ENCODE measurements at regions not wholly inside any gene's neighbourhood (a gene's known extent, or its start where the extent isn't known, plus 50 kb on each side); places are given as distances from the start of the nearest gene placed in this dataset.
"Not testable (repeated sequence)": the region's sequence is repeated elsewhere in the genome, so short reads cannot be mapped to it uniquely, and the experiment has no call there.

DNA sequence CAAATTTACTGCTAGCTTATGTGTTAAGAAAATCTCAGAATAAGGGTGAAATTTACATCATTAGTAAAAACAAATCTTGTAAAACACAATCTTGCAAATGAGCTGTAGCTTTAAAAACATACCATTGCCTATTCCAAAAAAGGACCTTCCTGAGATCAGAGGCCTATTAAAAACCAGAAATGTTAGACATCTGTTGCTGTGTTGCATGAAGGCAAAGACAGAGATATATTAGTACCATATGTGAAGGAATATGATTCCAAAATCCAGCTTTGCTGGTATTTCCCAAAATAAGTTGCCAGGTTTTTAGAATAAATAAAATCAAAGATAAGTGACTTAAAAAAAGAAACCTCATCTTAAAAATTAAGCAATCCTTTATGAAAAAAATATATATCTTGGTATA, 504.1 kb upstream of the CDIN1 start:
- no peak for DNase-seq (ENCODE audit: low spot score)

DNA sequence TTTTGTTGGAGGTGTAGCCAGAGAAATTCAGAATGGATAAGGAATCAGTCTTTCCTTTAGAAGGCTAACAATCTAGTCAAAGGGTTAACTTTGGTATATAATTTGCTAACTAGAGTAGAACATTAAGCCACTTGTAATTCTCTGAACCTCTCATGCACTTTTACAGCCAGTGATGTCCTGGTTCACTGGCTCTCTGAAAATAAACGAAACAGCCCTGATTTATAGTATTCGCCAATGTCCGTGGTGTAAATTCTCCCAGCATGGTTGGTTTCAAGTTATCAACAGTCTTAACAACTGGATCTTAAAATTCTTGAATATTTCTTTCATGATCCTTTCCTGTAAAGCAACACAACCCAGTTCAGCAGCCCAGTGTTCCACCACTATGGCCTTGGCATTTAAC, 500.4 kb upstream of the CDIN1 start:
- no peak for DNase-seq (ENCODE audit: low spot score)

DNA sequence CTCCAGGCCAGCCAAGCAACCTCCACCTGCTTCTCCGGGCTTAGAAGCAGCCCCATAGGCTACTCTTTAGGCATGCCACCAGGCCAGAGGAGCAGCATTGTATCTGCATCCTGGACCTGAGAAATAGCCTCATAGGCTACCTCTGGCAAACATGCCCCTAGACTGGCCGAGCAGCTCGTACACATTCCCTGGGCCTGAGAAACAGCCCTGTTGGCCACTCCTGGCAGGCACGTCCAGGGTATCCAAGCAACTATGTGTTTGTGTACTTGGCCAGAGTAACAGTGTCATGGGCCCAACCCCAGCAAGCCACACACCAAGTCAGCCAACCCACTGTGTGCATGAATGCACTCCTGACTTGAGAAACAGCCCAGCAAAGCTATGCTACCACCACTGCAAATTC, 498.7 kb upstream of the CDIN1 start:
- DNase-seq (ENCODE audit: low spot score) = no peak

DNA sequence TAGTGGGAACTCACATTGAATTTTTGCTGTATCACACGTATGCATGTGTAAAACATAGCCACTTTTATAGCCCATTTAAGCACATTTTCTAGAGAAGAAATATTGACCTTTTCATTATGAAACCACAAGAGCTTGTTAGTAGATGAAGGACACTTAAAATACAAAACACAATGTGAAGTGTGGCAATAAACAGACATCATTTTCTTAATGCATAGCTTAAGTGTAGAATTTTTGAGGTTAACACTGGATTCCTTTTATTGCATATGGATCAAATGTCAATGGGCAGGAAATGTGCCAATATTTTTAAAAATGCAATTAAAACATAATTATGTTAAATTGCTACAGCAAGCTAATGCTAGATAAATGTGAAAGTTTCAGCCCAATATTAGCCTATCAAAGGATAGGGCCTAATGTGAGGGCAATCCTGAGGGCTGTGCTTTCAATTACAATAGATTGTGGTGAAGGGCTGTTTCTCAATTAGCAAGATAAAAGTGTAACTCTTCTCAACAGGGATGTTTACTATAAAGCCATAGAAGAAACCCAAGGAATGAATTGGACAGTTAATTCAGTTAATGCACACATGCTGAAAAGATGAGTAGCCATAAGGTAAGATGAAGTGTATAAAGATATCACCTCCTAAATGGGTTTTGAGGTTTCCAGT, 489.0 kb upstream of the CDIN1 start:
- no peak for DNase-seq (ENCODE audit: low spot score)

DNA sequence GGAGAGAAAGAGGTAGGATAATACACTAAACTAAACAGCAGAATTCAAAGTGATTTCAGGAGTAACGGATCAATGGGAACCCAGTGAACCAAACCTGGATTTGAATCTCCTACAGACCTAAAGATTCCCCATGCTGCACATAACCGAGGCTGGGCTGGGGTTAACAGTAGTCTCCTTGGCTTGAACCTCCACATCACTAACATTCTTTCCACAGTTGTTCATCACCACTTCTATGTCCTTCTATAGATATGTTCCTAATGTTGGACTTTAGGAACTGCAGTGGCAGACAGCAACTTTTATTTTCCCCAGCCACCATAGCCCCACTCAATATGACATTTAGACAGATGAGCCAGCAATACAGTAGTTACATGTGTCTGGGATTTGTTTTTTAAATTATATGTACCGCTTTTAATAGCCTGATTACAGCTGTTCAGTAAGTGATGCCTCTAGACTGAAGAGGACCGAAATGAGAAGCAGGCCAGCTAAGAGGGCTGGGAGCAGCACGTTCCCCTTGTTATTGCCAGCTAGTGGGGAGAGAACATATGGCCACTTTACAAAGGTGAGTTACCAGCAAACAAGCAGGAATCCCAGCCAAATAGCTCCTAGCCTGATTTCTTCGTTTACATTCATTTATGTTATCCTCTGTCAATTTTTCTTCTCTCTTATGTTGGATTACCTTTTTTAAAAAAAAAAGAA, 472.6 kb upstream of the CDIN1 start:
- no peak for DNase-seq (ENCODE audit: low spot score)

DNA sequence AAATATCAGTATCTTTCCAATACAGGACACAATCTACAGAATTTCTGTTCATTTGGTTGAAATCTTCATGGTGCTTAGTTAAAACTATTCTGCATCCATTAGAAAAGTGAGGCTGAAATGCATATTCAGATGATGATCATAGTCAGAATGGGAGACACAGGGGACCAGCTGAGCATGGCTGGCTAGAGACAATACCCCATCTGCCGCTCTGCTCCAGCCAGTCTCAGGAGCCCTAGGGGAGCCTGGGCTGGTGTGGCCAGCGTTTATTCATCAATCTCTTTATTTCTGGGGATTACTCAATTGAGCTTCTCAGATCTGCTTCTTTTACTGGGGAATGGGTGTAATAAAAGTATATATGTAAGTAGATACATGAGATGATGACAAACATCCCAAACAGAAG, 470.9 kb upstream of the CDIN1 start:
- no peak for DNase-seq (ENCODE audit: low spot score)

DNA sequence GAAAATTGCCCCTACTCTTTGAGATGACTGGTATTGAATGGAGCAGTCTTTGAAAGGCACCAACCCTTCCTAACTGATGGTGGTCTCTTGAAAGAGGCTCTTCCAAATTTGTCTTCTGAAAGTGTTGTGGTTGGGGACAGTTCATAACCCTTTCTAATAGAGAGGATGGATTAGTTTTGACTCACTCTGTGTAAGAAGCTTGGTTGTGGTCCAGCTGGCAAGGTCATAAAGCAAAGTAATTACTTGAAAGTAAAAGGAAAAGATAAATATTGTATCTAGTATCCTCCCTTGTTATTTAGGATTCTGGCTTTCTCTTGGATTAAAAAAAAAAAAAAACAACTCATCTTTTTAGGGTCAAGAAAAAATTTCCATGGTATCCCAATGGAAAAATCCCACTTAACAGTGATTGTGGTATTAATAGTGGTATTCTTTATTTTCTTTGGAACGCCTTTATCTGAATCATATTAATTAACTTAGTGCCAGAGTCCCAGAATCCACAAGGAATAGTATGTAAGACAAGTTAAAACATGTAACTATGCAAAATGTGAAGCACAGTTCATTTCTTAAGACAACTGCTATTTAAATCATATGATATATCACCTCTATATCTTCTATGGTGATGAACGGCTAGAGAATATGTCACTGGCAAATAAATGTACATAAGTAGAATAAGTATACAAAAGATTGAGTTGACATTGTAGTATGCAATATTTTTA, 469.3 kb upstream of the CDIN1 start:
- no peak for DNase-seq (ENCODE audit: low spot score)

DNA sequence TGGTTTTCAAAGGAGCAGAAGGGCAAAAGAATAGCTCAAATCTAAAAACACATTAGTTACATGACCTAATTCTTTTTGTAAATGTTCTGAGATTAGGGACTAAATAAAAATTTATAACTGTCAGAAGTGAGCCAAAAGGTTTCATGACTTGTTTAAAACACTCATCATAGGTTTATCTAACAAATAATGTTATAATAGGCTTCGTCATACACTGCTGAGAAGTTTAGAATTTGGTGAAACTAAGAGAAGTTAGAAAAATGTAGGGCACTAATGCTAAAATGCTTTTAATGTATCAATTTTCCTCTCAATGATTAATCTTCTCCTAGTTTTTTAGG, 468.8 kb upstream of the CDIN1 start:
- no peak for DNase-seq (ENCODE audit: low spot score)

DNA sequence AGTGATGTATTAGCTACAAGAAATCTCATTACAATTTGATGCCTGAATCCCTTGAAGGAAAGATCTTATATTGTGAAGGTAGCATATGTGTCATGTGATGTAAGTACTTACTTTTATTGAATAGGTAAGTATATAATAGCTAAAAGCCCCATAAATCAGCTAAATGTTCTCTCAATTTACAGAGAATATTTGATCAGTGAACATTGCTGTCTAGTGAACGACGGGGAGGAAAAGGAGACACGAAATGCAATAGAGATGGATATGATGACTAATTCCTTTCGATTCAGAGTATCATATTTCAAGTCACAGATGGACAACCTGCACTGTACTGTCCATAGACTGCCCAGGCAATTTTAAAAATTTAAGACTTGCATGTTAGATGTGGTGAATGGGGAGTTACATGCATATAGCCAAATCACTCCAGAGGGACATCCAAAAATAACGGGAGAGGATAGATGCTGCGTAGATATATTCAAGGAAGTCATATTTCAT, 462.1 kb upstream of the CDIN1 start:
- DNase-seq (ENCODE audit: low spot score) = no peak

DNA sequence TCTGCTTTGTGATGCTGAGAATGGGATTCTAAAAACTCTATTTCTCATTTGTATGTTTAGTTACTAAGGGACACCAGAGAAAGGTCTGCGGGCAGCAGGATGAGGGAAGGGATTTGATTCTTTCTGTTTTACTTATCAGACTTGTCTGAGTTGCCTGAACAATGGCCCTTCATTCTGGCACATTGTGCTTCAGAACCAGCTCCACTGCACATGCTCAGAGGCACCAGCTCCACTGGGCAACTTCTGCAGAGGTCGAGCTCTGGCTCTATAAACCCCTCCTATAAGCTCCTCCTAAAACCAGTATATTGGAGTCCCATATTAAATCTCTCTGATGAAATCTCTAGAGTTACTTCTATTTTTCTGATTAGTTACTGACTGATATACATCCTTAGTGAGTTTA, 453.2 kb upstream of the CDIN1 start:
- DNase-seq (ENCODE audit: low spot score) = no peak

DNA sequence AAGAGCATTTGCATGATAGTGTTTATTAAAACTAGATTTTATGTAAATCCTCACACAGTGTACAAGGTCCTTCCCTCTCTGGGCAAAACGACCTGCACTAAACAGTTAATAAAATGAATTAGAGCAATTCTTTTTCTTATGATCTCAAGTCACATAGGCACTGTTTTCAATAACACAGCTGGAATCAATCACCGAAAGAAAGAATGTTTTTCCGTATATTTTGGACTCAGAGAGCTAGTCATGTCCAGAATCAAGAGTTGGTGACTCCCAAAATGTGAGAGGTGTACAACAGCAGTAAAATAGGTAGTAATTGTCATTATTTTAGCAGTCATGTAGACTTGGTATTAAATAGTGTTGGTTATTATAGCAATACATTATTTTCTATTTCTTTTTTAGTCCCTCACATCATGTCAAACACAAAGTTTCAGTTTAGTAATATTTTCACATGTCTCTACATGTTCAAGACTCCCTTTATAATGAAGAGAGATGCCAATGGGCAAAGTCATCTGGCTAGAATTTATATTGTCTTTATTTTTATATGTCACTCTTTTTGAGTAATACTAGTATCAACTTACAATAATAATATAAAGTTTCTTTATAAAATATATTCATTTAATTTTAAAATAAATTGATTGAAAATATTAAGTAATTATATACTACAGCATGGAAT, 448.6 kb upstream of the CDIN1 start:
- no peak for DNase-seq (ENCODE audit: low spot score)

DNA sequence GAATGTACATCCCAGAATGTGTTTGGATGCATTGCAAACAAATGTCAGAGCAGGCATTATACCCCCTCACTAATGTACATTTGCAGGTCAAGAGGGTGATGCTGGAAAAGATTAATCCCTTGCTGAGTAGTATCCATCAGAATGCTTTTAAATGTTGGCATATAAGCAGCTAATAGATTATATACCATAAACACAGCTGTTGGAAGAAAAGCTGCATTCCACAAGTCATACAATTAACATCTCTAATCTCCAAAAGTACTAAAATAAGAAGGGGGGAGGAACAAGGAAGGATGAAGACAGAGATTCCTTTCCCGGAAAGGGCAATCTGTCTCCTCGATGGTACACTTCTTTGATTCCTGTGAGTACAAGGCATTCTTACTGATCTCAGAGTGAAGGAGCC, 445.7 kb upstream of the CDIN1 start:
- DNase-seq (ENCODE audit: low spot score) = no peak

DNA sequence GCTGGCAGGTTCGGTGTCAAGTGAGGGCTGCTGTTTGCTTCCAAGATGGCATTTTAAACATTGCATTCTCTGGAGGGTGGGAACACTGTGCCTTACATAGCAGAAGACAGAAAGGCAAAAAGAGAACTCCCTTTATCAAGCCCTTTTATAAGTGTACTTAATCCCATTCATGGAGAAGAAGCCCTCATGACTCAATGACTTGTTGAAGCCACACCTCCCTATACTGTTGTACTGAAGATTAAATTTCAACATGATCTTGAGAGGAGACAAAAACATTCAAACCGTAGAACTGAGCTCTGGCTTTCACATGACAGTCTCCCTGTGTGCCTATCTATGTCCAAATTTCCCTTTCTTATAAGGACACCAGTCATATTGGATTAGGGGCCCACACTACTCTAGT, 443.4 kb upstream of the CDIN1 start:
- DNase-seq (ENCODE audit: low spot score) = no peak

DNA sequence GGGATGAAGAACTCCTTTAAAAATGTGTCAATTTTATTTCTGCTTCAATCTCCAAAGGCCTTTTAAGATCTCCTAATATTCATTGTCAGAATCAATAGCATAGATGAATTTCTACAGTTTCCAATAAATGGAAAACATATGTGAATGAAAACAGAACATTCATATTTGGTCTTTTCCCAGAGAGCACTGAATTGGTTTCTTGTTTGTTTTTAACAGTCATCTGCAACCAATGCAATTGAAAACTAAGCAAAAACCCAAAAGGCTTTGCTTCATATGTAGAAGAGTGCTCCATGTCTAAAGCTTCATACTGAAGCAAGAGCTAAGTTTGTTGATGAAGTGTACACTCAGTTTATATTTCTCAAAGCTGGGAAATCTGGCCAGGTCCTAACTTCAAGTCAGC, 426.5 kb upstream of the CDIN1 start:
- no peak for DNase-seq (ENCODE audit: low spot score)

DNA sequence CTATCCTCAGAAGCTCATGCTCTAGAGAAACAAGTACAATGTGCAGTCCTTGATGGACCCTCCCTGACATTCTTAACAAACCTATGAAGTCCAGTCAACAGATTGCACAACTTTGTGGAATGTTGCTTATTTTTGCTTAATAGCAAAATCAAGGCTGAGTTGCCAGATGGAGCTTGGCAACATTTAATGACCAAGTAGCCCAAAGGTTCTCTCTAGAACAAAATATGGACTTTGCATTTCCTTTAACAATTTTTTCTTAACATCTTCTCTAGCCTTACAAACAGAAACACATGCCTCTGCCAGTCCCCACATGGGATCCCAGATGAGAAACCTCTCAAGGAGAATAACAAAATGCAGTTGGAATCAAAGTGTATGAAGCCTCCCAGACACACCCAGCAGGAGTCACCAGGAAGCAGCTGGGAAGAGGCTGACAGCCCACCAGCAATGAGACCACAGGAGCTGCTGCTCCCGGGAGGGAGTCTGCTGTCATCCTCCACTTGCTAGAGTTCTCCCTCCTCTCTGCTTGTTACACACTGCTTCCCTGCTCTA, 422.5 kb upstream of the CDIN1 start:
- DNase-seq (ENCODE audit: low spot score) = no peak

DNA sequence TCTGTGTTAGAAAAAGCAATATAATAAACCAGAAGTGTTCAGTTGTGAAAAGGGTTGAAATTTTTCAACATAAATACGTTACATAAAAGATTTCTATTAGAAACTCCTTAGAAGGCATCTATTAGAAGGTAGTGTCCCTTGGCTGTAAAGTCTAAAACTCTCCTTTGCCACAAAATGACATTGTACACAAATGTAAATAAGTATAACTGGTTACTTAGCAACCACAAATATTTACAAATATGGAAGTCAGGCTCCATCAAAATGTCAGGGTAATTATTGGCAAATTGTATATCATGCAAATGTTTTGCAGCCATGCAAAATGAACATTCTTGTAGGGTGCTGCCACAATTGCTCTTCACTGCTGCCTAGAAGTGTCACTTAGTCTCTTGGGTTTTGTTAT, 419.1 kb upstream of the CDIN1 start:
- DNase-seq (ENCODE audit: low spot score) = no peak

DNA sequence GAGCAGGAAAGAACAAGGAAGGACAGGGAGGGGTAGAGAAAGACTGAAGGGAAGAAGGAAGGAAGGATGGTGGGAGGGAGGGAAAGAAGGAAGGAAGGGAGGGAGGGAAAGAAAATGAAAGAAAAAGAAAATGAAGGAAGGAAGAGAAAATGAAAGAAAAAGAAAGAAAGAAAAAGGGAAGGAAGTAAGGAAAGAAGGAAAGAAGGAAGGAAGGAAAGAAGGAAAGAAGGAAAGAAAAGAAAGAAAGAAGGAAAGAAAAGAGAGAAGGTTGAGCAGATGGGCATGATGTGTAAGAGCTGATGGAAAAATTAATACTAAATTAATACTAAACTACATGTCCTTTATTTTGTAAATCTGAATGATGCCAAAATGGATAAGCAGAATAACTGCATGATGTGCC, 418.3 kb upstream of the CDIN1 start:
- DNase-seq (ENCODE audit: low spot score) = no peak

DNA sequence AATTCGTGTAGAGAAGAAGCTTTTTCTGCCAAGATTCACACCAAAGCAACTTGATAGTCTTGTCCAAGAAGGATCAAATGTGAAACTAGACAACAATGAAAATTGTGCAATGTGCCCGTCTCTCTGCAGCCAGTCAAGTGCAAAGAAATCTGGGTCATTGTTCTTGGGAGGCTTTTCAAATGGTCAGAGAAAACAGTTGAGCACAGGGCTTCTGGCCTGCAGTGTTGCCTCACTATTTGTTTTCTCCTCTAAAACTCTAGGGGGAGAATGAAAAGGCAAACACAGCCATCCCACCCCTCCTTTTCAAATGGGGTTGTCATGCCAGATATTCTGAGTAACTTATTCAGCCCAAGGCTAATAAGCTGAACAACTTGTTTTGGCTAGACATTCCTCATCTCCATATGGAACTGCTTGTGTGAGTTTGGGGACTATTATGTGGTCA, 417.6 kb upstream of the CDIN1 start:
- DNase-seq (ENCODE audit: low spot score) = no peak

DNA sequence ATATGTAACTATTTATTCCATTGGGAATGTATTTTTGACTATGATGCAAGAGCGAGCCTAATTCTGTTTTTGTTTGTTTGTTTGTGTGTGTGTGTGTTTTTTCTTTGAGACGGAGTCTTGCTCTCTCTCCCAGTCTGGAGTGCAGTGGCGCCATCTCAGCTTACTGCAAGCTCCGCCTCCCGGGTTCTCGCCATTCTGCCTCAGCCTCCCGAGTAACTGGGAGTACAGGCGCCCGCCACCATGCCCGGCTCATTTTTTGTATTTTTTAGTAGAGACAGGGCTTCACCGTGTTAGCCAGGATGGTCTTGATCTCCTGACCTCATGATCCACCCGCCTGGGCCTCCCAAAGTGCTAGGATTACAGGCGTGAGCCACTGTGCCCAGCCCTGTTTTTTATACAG, 415.4 kb upstream of the CDIN1 start:
- DNase-seq (ENCODE audit: low spot score) = not testable (repeated sequence)

DNA sequence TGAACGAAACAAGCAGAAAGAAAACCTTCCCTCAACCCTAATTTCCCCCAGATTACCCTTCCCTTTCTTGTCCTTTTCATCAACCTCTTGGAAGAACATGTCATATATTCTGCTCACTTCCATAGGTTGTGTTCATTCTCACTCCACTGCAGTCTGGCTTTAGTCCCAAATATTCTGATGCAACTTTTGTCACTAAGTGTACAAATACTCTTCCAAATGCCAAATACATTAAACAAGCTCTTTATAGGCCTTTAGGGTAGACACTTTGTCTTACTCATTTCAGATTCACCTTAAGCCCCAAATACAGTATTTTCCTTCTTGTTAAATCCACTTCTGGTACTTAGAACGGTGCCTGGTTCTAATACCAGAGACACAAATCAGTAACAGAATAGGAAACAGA, 406.5 kb upstream of the CDIN1 start:
- DNase-seq (ENCODE audit: low spot score) = no peak

DNA sequence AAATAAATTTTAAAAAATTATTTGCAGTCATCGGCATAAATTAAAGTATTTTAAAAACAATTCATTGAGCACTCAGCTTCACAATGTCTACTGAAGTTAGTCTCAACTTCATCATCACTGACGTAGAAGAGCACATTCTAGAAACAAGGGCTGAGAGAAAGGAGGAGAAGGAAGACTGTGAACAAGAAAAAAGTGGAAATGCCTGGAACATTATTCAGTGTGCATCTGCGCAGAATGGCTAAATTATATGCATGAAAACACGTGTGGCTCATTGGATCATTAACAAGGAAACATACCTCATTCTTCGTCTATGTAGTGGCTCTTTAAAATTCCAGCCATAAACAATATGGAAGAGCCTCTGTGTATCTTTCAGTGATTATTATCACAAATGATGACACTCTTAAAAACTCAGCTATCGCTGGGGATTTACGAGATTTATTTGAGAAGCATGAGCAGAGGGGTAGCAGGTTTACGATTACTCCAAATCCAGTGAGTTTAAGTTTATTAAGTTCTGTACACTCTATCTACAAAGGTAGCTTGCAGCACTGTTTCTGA, 404.2 kb upstream of the CDIN1 start:
- no peak for DNase-seq (ENCODE audit: low spot score)

DNA sequence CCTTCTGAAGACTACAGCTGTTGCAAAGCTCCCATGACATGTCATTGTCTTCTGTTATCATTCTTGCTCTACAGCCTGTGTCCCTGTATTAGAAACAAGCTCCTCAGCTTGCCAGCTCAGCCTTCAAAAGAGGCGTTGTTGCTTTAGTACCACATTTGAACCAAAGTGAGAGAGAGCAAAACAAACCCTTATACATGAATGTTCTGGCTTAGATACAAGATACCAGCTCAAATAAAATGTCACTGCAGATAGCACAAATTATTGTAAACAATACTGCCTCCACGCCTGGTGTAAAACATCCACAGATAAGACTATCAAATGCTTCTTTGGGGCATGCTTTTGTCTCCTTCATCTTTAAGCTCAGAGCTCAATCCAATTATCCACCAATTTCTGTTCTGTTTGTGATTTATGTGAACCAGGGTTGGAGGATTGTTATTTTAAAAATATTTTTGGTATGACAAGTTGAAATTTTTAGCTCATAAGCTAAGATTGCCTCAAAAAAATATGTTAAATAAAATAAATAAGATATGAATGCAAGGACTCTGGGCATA, 403.6 kb upstream of the CDIN1 start:
- DNase-seq (ENCODE audit: low spot score) = no peak
